DND-41 (cell line): ENCODE measurements at regions not wholly inside any gene's neighbourhood (a gene's known extent, or its start where the extent isn't known, plus 50 kb on each side); places are given as distances from the start of the nearest gene placed in this dataset.

Experiments
- ATAC-seq: fragments of 200-7000 bp; cut with Tn5 transposase; 3 replicates; pipeline ENCODE4 v1.9.1; 2021; ENCODE audit warnings: low read depth; ENCODE audit not compliant: insufficient read depth
- DNase-seq: peaks from one replicate; pipeline ENCODE4 v3.0.0-alpha.2; 2020
- H2AFZ ChIP-seq: 2 replicates; pipeline ENCODE4 v1.6.0; 2012; ENCODE audit warnings: low read depth, low read length
- H3K27ac ChIP-seq: 2 replicates; pipeline ENCODE4 v1.5.1; 2012; ENCODE audit warnings: low read length, inconsistent platforms
- H3K27me3 ChIP-seq: fragments of 200-600 bp; sonication (generic); 2 replicates; pipeline ENCODE4 v1.6.0; 2012; ENCODE audit warnings: low read length, mild to moderate bottlenecking, inconsistent platforms; ENCODE audit not compliant: insufficient read depth, poor library complexity
- H3K36me3 ChIP-seq: 2 replicates; pipeline ENCODE4 v1.5.1; 2012; ENCODE audit warnings: low read length, inconsistent platforms; ENCODE audit not compliant: insufficient read depth
- H3K4me1 ChIP-seq: 2 replicates; pipeline ENCODE4 v1.5.1; 2012; ENCODE audit warnings: mild to moderate bottlenecking, low read length; ENCODE audit not compliant: insufficient read depth
- H3K4me2 ChIP-seq: 2 replicates; pipeline ENCODE4 v1.6.0; 2012; ENCODE audit warnings: mild to moderate bottlenecking, moderate library complexity, low read length, inconsistent platforms; ENCODE audit not compliant: insufficient read depth
- H3K4me3 ChIP-seq, 2 experiments: fragments of 200-600 bp in 1 of 2; shearing (Covaris generic) in 1 of 2; 2 replicates each; pipeline ENCODE4 v1.5.1; 2012 to 2016; ENCODE audit warnings: inconsistent platforms in 2 of 2, low read length in 2 of 2, mild to moderate bottlenecking in 2 of 2, low read depth in 1 of 2, moderate library complexity in 1 of 2
- H3K79me2 ChIP-seq: 2 replicates; pipeline ENCODE4 v1.6.0; 2012; ENCODE audit warnings: low read length, inconsistent platforms; ENCODE audit not compliant: insufficient read depth
- H3K9ac ChIP-seq: 2 replicates; pipeline ENCODE4 v1.6.0; 2012; ENCODE audit warnings: low read depth, mild to moderate bottlenecking, inconsistent platforms, low read length, moderate library complexity
- H3K9me3 ChIP-seq: 2 replicates; pipeline ENCODE4 v1.5.1; 2012; ENCODE audit warnings: low read length, moderate library complexity, mild to moderate bottlenecking, inconsistent platforms; ENCODE audit not compliant: insufficient read depth, severe bottlenecking
- H4K20me1 ChIP-seq: 2 replicates; pipeline ENCODE4 v1.6.0; 2012; ENCODE audit warnings: low read length; ENCODE audit not compliant: insufficient read depth
- CTCF ChIP-seq: IDR thresholded peaks from 2 replicates; pipeline ENCODE4 v1.5.1; 2012; ENCODE audit warnings: borderline replicate concordance, low read length, moderate library complexity, mild to moderate bottlenecking; ENCODE audit not compliant: poor library complexity, severe bottlenecking; ENCODE audit errors: extremely low read depth
- EZH2 ChIP-seq: IDR thresholded peaks from 3 replicates; pipeline ENCODE4 v1.6.1; 2012; ENCODE audit warnings: borderline replicate concordance, low read depth, mild to moderate bottlenecking, moderate library complexity, low read length, inconsistent platforms; ENCODE audit not compliant: severe bottlenecking

- peaks cover 16% of the 10 kb centered on the region for H3K4me1 ChIP-seq
- H3K79me2 ChIP-seq, result no peaks in the 10 kb centered on the region
- no peak overlapping the region for H3K27ac ChIP-seq
- no peaks in the 10 kb centered on the region for H3K9me3 ChIP-seq
- H3K27me3 ChIP-seq, result no peaks in the 10 kb centered on the region
- no peak for TF ChIP-seq CTCF
- no peak for TF ChIP-seq EZH2
- DNase-seq, result no peak
- no peaks in the 10 kb centered on the region for H3K36me3 ChIP-seq
- H3K4me2 ChIP-seq, result no peak overlapping the region
- no peaks in the 10 kb centered on the region for H4K20me1 ChIP-seq
- ATAC-seq, result no peak
- no peak overlapping the region for H3K4me3 ChIP-seq
- H2AFZ ChIP-seq, result no peak overlapping the region
- no peak overlapping the region for H3K9ac ChIP-seq
Measured at GRCh38 chr2:41724465-41724864, 323.4 kb upstream of the PKDCC start.

- no peak overlapping the region for H2AFZ ChIP-seq
Measured at GRCh38 chr2:41725901-41726300, 321.9 kb upstream of the PKDCC start.

GRCh38 chr2:41726364-41726763 is 321.5 kb upstream of the PKDCC start:
- no peaks in the 10 kb centered on the region for H3K79me2 ChIP-seq
- H3K9me3 ChIP-seq, result no peaks in the 10 kb centered on the region
- no peaks in the 10 kb centered on the region for H3K4me1 ChIP-seq
- no peaks in the 10 kb centered on the region for H4K20me1 ChIP-seq
- no peak overlapping the region for H3K9ac ChIP-seq
- DNase-seq, result no peak
- no peak for ATAC-seq
- TF ChIP-seq EZH2, result no peak
- no peak for TF ChIP-seq CTCF
- H2AFZ ChIP-seq, result no peak overlapping the region
- no peaks in the 10 kb centered on the region for H3K36me3 ChIP-seq
- no peak overlapping the region for H3K4me3 ChIP-seq
- no peak overlapping the region for H3K27ac ChIP-seq
- H3K4me2 ChIP-seq, result no peak overlapping the region
- H3K27me3 ChIP-seq, result no peaks in the 10 kb centered on the region

More at GRCh38 chr2:41725901-41726300, 321.9 kb upstream of the PKDCC start:
- DNase-seq (no peak), ATAC-seq (no peak)
- no peaks in the 10 kb centered on the region for H3K27me3 ChIP-seq
- H3K9me3 ChIP-seq, result no peaks in the 10 kb centered on the region
- no peak overlapping the region for H3K4me2 ChIP-seq
- no peak overlapping the region for H3K9ac ChIP-seq
- H3K36me3 ChIP-seq, result no peaks in the 10 kb centered on the region
- H4K20me1 ChIP-seq, result no peaks in the 10 kb centered on the region
- H3K27ac ChIP-seq, result no peak overlapping the region
- H3K4me3 ChIP-seq, result no peak overlapping the region
- peaks cover 3% of the 10 kb centered on the region for H3K4me1 ChIP-seq
- no peaks in the 10 kb centered on the region for H3K79me2 ChIP-seq
- TF ChIP-seq EZH2 (no peak), CTCF (no peak)

GRCh38 chr2:41727152-41727551 is 320.7 kb upstream of the PKDCC start:
- ATAC-seq (no peak), DNase-seq (no peak)
- Histone ChIP-seq H3K9me3 (no peaks in the 10 kb centered on the region), H3K9ac (no peak overlapping the region), H3K79me2 (no peaks in the 10 kb centered on the region), H2AFZ (no peak overlapping the region), H3K27me3 (no peaks in the 10 kb centered on the region), H3K4me1 (no peaks in the 10 kb centered on the region), H4K20me1 (no peaks in the 10 kb centered on the region), H3K4me3 (no peak overlapping the region), H3K36me3 (no peaks in the 10 kb centered on the region), H3K4me2 (no peak overlapping the region), H3K27ac (no peak overlapping the region)
- TF ChIP-seq EZH2 (no peak), CTCF (no peak)
